ENCODE measurements at regions not wholly inside any gene's neighbourhood (a gene's known extent, or its start where the extent isn't known, plus 50 kb on each side); places are given as distances from the start of the nearest gene placed in this dataset.

- H3K23ac ChIP-seq (ENCODE audit: insufficient read length): no peak overlapping the region
These were observed 461.1 kb upstream of the NRP1 start for GRCh38 chr10:33795529-33795928.

More at GRCh38 chr10:33795529-33795928, 461.1 kb upstream of the NRP1 start:
- Histone ChIP-seq H3K4me3 (ENCODE audit: extremely low read depth in 1 of 4, insufficient read depth in 2 of 4, low read depth in 3 of 4, low read length in 4 of 4) (no peak overlapping the region), H3K56ac (replicated peaks; ENCODE audit: insufficient read length, low read depth, low read length) (no peak overlapping the region), H2BK120ac (replicated peaks; ENCODE audit: low read depth, low read length) (no peak overlapping the region), H4K5ac (ENCODE audit: insufficient read length, low read depth, low read length) (no peak overlapping the region), H2BK5ac (ENCODE audit: low read depth, low read length) (no peak overlapping the region), H3K18ac (ENCODE audit: extremely low read depth, low read length) (no peak overlapping the region), H3K23me2 (ENCODE audit: low read depth, low read length) (no peaks in the 10 kb centered on the region), H3K9ac (replicated peaks in 1 of 4; ENCODE audit: extremely low read depth in 1 of 4, low read depth in 3 of 4, low read length in 3 of 4) (no peak overlapping the region), H3K79me1 (ENCODE audit: low read depth, low read length) (no peaks in the 10 kb centered on the region), H3K27ac (ENCODE audit: low read depth, low read length) (no peak overlapping the region), H2BK20ac (ENCODE audit: low read length) (no peak overlapping the region), H4K20me1 (replicated peaks in 1 of 2; ENCODE audit: control insufficient read depth in 1 of 2, insufficient read depth in 2 of 2, low read length in 2 of 2) (no peaks in the 10 kb centered on the region), H3K27me3 (replicated peaks in 1 of 4; ENCODE audit: control insufficient read depth in 3 of 4, extremely low read depth in 1 of 4, insufficient read depth in 3 of 4, low read length in 3 of 4) (no peaks in the 10 kb centered on the region; a peak in 1 of 7 replicates), H2BK15ac (ENCODE audit: low read length) (no peak overlapping the region), H4K91ac (replicated peaks; ENCODE audit: insufficient read length, low read length) (no peak overlapping the region), H2AFZ (ENCODE audit: low read length) (no peak overlapping the region), H2BK12ac (ENCODE audit: low read depth, low read length) (no peak overlapping the region), H3K9me3 (ENCODE audit: insufficient read depth in 2 of 2, low read depth in 1 of 2, low read length in 1 of 2) (no peaks in the 10 kb centered on the region), H3K79me2 (ENCODE audit: control insufficient read depth in 1 of 2, insufficient read depth in 2 of 2, low read length in 2 of 2) (no peaks in the 10 kb centered on the region), H3K36me3 (ENCODE audit: control insufficient read depth in 2 of 4, insufficient read depth in 4 of 4, low read length in 3 of 4) (no peaks in the 10 kb centered on the region), H3K14ac (ENCODE audit: insufficient read length) (no peak overlapping the region), H4K8ac (ENCODE audit: extremely low read depth, insufficient read depth, low read length) (no peak overlapping the region), H2AK5ac (ENCODE audit: low read depth, low read length) (no peak overlapping the region), H3K4ac (replicated peaks; ENCODE audit: insufficient read length, low read depth, low read length) (no peak overlapping the region), H3K4me2 (ENCODE audit: insufficient read depth in 1 of 2, low read depth in 2 of 2, low read length in 2 of 2) (no peak overlapping the region), H3K4me1 (replicated peaks in 1 of 4; ENCODE audit: control insufficient read depth in 3 of 4, insufficient read depth in 4 of 4, low read length in 3 of 4) (peaks cover 0 to 16% (median 7%) of the 10 kb centered on the region in 4 experiments; a peak in 4 of 7 replicates)
- no peak for TF ChIP-seq CTCF (IDR thresholded peaks at IDR 0.05; ENCODE audit: control extremely low read depth in 1 of 3, insufficient read depth in 1 of 3, low read depth in 1 of 3, low read length in 3 of 3)
- TF ChIP-seq CTBP2 (IDR thresholded peaks at IDR 0.05; ENCODE audit: borderline replicate concordance, insufficient read depth, insufficient read length, low read length): no peak
- no peak for FAIRE-seq
- POLR2A ChIA-PET (ENCODE audit: partially characterized antibody): interaction anchor here (0.6 kb wide), 1 partner anchor 1740 kb away, joined by 3 read pairs; no protein-coding TSS in a partner anchor
- DNase-seq (ENCODE audit: low read depth in 1 of 2, low spot score in 2 of 2): no peak
- CTCF ChIA-PET (ENCODE audit: partially characterized antibody): interaction anchor here (0.7 to 1.4 kb wide), 3 partner anchors 9 to 97 kb away, joined by 3 to 6 read pairs (median 3); no protein-coding TSS in a partner anchor

Data from H1 (cell line).